Stomach (tissue), 4 donors: ENCODE measurements at regions not wholly inside any gene's neighbourhood (a gene's known extent, or its start where the extent isn't known, plus 50 kb on each side); places are given as distances from the start of the nearest gene placed in this dataset.

Source experiments
- CTCF ChIP-seq, 7 experiments: fragments of 450-650 bp in 4 of 7; fragments of 200-600 bp in 3 of 7; sonication (generic) in 3 of 7; IDR thresholded peaks; one replicate each; pipeline ENCODE4 v1.5.1; 2016 to 2019; ENCODE audit warnings: antibody characterized with exemption in 7 of 7, control low read depth in 2 of 7, mild to moderate bottlenecking in 1 of 7
- EP300 ChIP-seq: sonication (generic); formaldehyde crosslinking; IDR thresholded peaks from one replicate; pipeline ENCODE4 v1.6.1; 2017; ENCODE audit warnings: antibody characterized with exemption
- POLR2A ChIP-seq, 4 donors: fragments of 450-650 bp; IDR thresholded peaks; one replicate each; pipeline ENCODE4 v1.6.1; 2016; ENCODE audit warnings: antibody characterized with exemption in 4 of 4, control low read depth in 2 of 4, mild to moderate bottlenecking in 1 of 4, moderate library complexity in 1 of 4
- POLR2AphosphoS5 ChIP-seq, 3 donors: sonication (generic); formaldehyde crosslinking; IDR thresholded peaks; one replicate each; pipeline ENCODE4 v1.6.1; 2016; ENCODE audit warnings: antibody characterized with exemption in 3 of 3

GRCh38 chr13:79867254-79867653 is 386.3 kb downstream of the NDFIP2 start:
- no peak for TF ChIP-seq CTCF (IDR thresholded peaks at IDR 0.05)
- TF ChIP-seq POLR2A (IDR thresholded peaks at IDR 0.05), result no peak
- no peak for TF ChIP-seq EP300
- no peak for TF ChIP-seq POLR2AphosphoS5 (IDR thresholded peaks at IDR 0.05)
